Stimulated activated CD4-positive, alpha-beta T cell treated with anti-CD3 and anti-CD28 coated beads, Interleukin-2, amount 100 ng/mL, for 4 hours (primary cell): ENCODE measurements at regions not wholly inside any gene's neighbourhood (a gene's known extent, or its start where the extent isn't known, plus 50 kb on each side); places are given as distances from the start of the nearest gene placed in this dataset.

Source experiments
- DNase-seq: peaks from one replicate; pipeline ENCODE4 v3.0.0-alpha.2; 2020; ENCODE audit warnings: low read depth

DNA sequence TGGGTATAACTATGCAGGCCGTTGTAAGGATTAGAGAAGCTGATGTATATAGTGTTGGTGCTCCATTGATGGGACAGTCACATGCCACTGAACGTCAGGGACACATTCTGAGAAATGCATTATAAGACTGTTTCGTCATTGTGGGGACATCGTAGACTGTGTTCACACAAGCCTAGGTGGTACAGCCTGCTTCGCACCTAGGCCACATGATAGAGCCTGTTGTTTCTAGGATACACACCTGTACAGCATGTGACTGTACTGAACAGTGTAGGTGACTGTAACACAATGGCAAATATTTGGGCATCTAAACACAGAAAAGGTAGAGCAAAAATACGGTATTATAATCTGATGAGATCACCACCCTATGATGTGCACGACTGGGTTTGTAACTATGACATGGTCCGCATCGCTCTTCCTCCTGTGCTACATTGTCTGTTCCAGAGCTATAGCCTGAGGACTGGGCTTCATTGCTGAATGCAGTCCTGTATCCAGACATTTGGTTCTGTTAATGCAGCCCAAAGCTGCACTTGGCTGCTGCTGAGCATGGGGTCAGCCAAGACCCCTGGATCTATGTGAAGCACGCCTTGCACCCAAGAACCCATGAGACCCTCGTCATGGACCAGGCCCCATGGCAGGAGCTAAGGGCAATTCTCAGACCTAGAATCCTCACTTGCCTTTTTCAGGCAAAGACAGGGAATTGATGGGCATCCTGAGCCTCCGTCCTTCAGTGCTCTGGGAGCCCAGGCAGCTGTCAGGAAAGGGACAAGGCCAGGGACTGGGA is 51.1 kb upstream of the THY1 start:
- no peak for DNase-seq

DNA sequence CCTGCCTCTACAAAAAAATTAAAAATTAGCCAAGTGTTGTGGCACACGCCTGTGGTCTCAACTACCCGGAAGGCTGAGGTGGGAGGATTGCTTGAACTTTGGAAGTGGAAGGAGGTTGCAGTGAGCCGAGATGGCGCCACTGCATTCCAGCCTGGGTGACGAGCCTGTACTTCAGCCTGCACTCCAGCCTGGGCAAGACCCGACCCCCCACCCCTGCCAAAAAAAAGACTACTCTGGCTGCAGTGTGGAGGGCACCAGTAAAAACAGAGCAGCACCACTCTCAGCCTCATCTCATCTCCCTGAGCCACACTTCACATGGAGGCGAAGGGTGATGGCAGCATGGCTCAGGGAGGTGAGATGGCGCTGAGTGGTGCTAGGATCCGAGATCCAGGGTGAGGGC is 50.3 kb upstream of the THY1 start:
- DNase-seq: no peak

- DNase-seq: no peak
Observed at GRCh38 chr11:119472856-119473222, 49.9 kb upstream of the THY1 start.
